ENCODE measurements at regions not wholly inside any gene's neighbourhood (a gene's known extent, or its start where the extent isn't known, plus 50 kb on each side); places are given as distances from the start of the nearest gene placed in this dataset.

- TF ChIP-seq NRF1 (conservative IDR thresholded peaks at IDR 0.05; ENCODE audit: low read depth, low read length), result no peak
- no peak for TF ChIP-seq CTCF (IDR thresholded peaks at IDR 0.05 in 2 of 3, conservative IDR thresholded peaks at IDR 0.05 in 1 of 3; ENCODE audit: control insufficient read depth in 2 of 3, extremely low read depth in 1 of 3, insufficient read depth in 1 of 3, low read depth in 3 of 3, low read length in 3 of 3)
- TF ChIP-seq CBX5 (IDR thresholded peaks at IDR 0.05; ENCODE audit: low read depth), result no peak
- no peak for TF ChIP-seq SP1 (IDR thresholded peaks at IDR 0.05; ENCODE audit: low read depth, low read length)
- no peak for TF ChIP-seq MAX (IDR thresholded peaks at IDR 0.05; ENCODE audit: low read depth, low read length)
- no peak for TF ChIP-seq SUZ12 (IDR thresholded peaks at IDR 0.05; ENCODE audit: unreplicated experiment)
- TF ChIP-seq GABPA (IDR thresholded peaks at IDR 0.05; ENCODE audit: low read depth), result no peak
- no peak for TF ChIP-seq FOXK2 (IDR thresholded peaks at IDR 0.05)
- TF ChIP-seq CREB1 (IDR thresholded peaks at IDR 0.05; ENCODE audit: low read depth), result no peak
- TF ChIP-seq GATAD2B (conservative IDR thresholded peaks at IDR 0.05; ENCODE audit: low read depth), result no peak
- no peak for TF ChIP-seq BMI1 (IDR thresholded peaks at IDR 0.05; ENCODE audit: borderline replicate concordance)
- TF ChIP-seq CREM (IDR thresholded peaks at IDR 0.05; ENCODE audit: low read depth), result no peak
- TF ChIP-seq RFX5 (IDR thresholded peaks at IDR 0.05; ENCODE audit: low read depth, low read length), result no peak
Observed at GRCh38 chr1:106754957-106755356, 301.5 kb upstream of the PRMT6 start.

Measured in GM12878 (cell line).